ENCODE measurements at regions not wholly inside any gene's neighbourhood (a gene's known extent, or its start where the extent isn't known, plus 50 kb on each side); places are given as distances from the start of the nearest gene placed in this dataset.

DNA sequence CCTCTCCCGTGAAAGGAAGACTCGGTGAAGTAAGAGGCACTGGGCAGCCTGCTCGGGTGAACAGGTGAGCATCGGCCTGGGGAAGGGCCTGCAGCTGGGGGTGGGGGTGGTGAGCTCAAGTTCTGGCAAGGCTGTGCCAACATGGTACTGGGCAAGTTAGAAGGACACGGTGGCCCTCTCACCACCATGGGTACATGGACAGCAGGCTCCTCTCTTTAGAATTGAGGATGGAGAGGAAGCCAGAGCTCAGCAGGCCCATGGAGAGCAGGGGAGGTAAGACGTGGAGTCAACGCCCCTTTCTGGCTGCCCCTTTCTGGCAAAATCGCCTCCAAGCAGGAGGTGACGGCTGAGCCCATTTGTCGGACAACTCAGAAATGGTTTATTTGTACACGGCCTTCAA is 135.6 kb downstream of the ANKRD60 start:
- no peak for DNase-seq (ENCODE audit: extremely low read depth, low read depth, low spot score)

DNA sequence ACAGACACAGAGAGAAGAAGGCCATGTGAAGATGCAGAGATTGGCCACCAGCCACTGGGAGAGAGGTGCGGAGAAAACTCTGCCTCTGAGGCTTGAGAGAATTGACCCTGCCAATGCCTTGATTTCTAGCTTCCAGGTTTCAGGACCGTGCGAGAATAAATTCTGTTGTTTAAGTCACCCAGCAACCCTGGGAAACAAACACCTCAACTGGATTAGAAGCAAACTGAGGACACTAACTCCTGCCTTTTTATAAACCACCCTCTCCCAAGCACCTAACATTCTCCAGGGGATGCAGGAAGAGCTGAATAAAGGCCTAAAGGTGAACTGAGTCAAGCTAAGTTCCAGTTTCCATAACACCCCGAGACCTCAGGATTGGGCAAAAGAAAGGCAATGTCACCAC is 136.1 kb downstream of the ANKRD60 start:
- no peak for DNase-seq (ENCODE audit: extremely low read depth, low read depth, low spot score)

DNA sequence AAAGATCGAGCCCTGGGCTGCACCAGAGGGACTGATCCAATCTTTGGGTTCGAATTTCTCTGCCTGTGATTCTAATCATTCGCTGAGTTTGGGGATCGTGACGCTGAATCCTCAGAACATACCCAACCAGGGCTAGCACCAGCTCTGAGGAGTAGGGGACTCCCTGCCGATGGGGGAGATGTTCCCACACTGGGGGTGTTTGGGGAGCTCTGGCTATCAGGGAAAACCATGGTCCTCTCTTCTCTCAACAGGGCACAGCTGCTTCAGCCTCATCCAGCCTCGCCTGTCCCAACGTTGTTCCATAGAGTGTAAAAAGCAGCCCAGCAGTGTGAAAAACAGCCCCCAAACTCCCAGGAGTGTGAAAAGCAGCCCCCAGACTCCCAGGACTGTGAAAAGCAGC is 136.6 kb downstream of the ANKRD60 start:
- no peak for DNase-seq (ENCODE audit: extremely low read depth, low read depth, low spot score)

DNA sequence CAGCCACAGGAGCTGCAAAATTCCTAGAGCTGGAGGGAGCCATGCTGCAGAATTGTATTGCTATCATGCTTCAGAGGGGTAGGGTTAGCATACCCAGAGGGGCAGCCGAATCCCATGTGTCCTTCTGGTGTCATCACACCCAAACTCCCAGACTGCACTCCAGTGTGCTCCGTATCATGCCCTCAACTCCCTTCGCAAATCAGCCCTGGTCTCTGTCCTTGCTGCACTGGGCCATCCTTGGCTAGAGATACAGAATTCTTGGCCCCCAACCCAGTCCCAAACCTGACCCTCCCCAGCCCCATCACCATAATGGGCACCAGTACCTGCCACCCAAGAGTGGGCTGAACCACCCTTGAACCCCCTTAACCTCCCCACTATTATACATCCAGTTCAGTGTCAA is 138.3 kb downstream of the ANKRD60 start:
- DNase-seq (ENCODE audit: extremely low read depth, low read depth, low spot score): no peak

DNA sequence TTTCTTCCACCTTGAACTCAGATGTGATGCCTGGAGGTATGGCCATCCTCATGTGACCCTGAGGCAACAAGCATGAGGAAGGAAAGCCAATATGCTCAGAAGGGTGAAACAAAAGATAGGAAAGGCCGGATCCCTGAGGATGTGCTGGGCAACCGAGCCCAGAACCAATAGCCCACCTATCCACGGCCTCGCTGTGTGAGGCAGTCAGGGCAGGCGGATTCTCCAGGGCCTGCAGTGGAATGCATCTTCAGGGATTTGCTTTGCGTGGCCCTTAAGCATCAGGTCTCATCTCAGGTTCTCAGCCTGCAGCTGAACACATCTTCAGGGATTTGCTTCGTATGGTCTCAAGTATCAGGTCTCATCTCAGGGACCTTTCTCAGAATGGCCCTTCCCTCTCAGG is 139.8 kb downstream of the ANKRD60 start:
- DNase-seq (ENCODE audit: extremely low read depth, low read depth, low spot score): no peak

DNA sequence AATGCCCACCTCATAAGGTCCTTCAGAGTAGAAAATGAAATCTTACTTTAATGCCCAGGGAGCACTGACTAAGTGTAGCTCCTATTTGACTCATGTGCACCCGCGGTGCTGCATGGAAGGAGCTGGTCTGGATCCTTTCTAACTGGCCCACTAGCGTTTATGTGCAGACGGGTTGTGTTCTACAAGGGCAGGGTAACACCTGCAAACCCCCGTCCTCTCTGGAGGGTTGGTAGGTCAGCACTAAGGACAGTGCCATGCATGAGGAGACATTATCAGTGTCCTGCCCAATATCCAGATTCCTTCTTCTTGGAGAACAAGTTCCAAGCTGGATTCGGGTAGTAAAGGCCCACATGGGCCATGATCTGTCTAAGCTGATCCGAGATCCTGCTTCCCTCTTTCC is 140.3 kb downstream of the ANKRD60 start:
- DNase-seq (ENCODE audit: extremely low read depth, low read depth, low spot score): no peak

DNA sequence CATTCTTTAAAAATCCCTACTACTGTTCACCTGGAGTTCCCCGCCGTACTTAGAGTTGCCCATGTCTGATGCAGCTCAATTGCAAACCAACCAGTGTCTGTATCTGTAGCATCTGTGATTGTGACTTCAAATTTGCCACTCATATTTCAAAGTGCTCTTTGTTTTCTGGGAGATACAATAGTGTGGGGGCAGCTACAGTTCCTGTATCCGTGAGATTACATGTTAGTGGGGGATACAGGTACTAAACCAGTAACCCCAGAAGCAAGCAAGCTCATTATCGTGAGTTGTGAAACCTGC is 140.9 kb downstream of the ANKRD60 start:
- DNase-seq (ENCODE audit: extremely low read depth, low read depth, low spot score): no peak

DNA sequence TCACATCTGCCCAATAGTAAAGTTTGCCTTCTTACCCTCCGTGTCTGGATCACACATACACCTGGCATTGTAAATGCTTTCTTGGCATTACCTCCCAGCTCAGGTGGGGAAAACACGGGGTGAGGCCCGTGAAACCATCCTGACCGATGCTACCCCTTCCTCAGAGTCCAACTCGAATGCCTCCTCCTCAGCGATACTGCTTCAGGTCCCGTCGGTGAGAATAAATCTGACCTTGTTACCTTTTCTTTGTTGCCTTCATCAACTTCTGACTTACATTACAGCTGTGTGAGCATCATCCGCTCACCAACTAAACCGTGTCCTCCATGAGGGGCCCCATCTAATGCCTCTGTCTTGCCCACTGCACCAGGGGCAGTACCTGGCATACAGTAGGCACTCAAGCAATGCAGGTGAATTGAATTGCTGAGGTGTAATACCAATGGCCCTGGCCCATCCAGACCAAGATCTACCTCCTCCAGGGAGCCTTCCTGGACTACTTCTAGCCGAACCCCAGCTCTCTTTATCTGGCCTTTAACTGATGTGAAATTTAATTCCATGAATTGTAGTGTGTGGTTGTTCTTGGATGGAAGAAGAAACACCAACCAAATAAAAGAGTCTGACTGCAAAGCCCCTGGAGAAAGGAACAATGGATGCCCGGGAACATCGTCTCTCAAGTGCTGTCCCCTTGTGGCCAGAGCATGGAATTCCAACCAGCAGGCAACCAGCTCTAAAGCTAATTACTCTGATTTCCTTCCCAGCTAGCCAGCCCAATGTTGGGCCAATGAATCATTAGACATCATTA is 141.5 kb downstream of the ANKRD60 start:
- DNase-seq (ENCODE audit: extremely low read depth, low read depth, low spot score): no peak

DNA sequence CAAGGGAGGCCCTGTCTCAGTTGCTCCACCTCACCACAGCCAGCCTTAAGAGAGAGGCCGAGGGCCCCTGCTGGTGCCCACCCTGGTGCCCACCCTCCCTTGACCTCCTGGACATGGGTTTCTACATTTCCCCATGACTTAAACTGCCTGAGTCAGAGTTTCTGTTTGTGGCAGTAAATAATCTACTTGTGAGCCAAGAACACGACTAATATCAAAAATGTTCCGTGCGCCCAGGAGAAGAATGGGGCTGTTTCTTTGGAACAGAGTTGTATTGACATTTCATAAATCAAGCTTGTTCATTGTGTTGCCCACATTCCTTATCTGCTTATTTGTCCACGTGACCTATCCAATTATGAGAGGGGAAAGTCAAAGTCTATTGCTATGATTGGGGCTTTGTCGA is 143.5 kb downstream of the ANKRD60 start:
- DNase-seq (ENCODE audit: extremely low read depth, low read depth, low spot score): no peak

DNA sequence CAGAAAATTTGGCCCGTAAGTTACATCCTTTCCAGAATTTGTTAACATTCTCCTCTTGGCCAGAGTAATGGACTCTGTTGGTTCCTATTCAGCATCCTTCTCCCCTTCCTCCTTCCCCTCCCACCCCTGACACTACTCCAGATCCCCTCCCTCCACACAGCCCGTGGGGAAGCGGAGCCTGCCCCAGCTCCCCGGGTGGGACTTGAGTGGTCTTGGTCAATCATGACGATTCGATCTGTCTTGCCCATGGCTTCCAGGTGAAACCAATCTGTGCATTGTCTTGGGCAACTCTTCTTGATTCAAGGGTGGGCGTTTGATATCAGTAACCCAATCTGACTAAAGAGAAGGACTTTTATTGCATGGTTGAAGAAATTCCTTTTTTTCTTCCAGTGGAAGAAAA is 143.9 kb downstream of the ANKRD60 start:
- no peak for DNase-seq (ENCODE audit: extremely low read depth, low read depth, low spot score)

DNA sequence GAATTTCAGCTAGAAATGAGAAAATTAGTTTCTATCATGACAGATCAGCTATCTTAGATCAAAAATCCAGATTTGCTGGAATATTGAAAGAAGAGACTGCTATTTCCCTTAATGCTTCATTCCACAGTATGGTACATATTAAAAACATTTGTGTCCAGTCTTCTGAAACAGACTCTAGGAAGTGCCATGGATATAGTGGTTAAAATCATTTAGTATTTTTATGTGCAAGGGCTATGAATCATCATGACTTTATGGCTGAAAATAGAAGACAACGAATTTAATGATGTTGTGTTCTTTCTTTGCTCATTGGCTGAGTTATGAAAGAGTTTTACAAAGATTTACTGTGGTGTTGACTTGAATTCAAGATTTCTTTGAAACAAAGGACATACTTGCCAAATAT is 146.6 kb downstream of the ANKRD60 start:
- DNase-seq (ENCODE audit: extremely low read depth, low read depth, low spot score): no peak

DNA sequence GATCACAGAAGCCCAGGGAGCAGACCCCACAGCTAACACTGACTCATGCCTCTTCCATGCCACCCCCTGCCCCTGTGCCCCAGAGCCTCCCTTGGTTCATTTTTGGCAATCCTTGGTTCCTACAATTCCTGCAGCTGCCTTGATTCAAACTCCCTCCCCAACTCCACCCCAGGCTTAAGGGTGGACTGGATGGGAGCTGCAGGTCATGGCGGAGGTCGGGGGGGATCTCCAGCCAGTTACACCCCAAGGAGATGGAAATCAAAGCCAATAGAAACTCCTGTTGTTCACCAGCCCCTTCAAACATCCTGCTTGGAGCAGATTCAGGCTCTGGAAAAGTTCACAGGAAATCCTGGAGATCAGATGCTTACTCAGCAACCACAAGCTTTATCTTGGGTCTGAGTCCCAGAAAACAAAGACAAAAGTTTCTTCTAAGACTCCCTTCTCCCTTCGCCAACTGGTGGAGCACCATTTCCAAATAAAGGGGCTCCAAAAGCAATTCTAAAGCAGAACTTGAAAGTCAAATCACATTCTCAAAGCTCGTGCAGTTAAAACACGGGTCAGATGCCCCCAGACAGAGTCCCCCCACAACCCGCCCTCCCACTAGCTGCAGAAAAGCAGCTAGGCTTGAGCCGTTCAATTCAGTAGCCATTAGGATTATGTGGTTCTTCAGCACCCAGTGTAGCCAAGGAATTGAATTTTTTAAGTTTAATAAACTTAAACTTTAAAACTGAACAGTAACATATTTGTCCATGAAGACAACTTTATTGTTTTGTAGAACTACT is 149.5 kb downstream of the ANKRD60 start:
- no peak for DNase-seq (ENCODE audit: extremely low read depth, low read depth, low spot score)

DNA sequence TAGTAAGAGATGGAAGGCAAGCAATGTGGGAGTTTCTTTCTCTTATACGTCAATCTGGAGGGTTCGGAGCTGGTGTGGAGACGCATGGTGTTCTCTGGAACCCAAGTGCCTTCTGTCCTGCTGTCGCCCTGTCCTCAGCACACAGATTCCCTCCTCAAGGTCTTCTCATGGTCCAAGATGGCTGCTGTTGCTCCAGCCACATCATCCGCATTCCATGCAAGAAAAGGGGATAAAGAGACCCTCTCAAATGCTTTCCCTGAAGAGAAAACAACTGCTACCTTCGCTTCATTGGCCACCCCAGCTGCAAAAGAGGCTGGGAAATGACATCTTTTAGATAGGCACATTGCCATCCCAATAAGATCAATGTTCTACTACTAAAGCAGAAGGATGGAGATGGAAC is 151.2 kb downstream of the ANKRD60 start:
- no peak for DNase-seq (ENCODE audit: extremely low read depth, low read depth, low spot score)

DNA sequence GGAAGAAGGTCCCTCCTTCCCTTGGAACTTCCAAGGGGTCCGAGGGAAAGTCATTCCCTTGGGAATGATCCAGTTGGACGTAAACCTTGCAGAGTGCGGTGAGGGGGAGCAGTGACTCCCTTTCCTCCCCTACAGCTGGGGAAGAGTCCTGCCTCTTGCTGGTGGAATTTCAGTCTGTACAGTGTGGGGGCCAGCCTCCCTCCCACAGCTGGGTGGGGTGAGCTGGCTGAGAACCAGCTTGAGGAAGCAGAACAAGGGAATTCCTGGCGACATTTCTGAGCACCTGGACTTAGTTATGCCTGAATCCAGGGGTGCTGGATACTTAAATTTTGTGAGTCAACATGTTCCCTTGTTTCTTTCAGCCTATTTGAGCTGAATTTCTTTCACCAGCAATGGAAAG is 152.0 kb downstream of the ANKRD60 start:
- no peak for DNase-seq (ENCODE audit: extremely low read depth, low read depth, low spot score)

DNA sequence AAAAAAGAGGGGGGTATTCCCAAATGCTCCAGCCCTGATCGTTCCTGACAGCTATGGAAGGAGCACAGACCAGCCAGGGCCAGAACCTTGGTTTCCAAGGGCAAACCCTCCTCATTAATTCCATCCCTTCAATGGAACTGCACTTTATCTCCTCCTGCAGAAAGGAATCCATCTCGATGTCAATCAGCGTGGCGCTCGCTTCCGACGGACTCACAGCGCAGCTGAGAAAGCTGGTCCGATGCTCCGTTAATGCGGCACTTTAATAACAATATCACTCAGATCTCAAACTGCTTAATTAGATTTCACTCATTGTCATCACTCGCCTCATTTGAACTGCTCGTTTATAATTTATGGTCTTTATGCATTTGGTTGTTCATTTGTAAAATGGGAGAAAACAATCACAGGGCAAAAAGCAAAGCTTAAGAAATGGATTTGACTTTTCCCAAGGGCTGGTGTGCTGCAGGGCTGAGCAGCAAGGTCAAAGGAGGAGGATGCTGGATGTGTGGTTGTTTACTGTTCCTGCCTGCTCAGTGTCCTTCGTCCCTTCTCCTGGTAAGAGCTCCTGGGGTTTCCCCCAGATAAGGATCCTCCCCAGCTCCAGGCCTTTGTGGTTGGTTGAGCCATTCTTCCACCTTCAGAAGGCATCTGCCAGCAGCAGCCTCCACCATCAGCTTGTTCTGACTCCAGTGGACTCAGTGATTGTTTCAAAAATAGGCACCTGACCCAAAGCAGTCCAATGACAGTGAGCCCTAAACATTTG is 152.7 kb downstream of the ANKRD60 start:
- DNase-seq (ENCODE audit: extremely low read depth, low read depth, low spot score): no peak

DNA sequence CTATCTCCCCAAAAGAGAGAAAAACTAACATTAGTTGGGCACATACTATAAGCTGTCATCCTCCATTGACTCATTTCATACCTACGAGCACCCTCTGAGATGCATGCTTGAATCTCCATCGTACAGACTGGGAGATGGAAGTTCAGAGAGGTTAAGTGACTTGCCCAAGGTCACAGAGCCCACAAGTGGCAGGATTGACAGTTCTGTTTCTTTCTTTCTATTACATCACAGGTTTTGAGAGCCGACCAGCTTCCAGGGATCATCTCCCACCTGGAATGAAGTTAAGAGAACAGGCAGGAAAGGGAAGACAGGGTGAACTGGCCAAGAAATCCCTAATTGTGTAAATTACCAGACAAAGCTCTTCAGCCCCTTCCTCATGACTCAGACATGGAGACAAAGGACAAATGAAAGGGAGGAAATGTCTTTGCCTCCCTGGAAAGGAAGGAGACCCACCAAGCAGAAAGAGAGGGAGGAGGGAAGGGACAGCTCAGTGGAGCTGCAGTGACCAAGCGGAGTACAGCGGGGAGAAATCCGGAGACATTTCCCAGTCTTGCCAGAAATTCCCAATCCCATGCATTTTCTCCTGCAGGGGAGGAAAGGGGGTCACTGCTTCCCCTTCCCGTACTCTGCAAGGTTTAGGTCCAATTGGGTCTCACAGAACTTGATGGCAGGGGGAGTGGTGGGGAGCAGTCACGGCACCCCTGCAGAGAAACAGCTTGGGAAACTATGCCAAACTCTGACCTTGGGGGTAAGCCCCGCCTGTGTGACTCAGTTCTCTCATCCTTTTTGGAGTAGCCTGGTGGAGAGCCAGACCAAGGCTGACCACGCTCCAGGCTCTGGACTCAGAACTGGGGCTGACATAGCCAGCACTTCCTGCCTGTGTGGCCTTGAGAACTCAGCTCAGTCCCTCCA is 154.3 kb downstream of the ANKRD60 start:
- DNase-seq (ENCODE audit: extremely low read depth, low read depth, low spot score): no peak

DNA sequence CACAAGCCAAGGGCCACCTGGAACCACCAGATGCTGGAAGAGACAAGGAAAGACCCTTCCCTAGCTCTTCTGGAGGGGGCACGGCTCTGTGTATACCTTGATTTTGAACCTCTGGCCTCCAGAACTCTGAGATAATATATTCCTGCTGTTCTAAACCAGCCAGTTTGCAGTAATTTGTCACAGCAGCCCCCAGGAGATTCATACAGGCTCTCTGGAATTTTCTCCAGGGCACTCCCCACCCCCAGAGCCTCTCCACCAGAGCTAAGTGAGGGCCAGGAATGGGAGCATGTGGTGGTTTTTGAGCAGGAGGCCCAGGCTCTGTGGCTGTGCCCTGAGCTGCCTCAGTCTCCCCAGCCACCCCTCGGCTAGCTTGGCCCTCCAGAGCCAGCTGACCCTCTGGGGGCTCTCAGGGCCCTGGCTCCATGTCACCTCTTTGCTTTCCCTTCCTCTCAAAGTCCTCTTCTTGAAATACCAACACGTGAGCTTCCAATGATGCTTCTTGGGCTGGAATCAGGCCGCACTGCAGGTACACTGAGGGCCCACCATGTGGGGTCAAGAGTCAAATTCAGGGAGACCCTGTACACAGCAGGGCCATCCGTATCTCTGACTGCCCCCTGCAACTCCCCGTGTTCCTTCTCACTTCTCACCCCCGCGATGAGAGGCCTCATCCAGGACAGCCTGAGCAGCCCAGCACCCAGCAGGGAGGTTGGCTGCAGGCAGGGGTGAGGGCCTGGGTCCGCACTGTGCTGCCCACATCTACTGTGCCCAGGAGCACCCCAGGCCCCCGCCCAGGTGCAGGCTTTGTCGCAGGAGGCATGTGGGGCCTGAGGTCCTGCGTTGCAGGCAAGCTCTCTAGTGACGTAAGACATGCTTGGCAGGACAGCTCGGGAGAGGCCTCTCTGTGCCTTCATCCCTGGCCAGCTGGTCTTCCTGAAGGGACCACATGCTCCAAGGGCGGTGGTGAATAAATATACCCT is 155.5 kb downstream of the ANKRD60 start:
- no peak for DNase-seq (ENCODE audit: extremely low read depth, low read depth, low spot score)

DNA sequence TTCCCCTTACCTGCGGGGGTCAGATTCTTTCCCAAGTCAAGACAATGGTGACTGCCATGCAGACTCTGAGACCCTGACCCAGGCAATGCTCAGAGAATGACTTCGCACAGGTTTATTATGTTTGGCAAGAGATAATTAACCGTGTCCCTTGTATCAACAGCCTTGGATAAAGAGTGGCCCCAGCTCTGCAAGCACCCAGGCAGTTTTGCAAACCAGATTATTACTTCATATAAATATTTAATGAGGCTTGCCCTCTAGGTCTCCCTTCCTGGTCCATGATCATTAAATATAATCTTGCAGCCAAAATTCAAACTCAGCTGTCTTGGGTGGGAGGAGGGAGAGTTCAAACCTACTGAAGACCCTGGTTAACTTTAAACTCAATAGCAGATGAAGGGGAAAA is 156.5 kb downstream of the ANKRD60 start:
- no peak for DNase-seq (ENCODE audit: extremely low read depth, low read depth, low spot score)

DNA sequence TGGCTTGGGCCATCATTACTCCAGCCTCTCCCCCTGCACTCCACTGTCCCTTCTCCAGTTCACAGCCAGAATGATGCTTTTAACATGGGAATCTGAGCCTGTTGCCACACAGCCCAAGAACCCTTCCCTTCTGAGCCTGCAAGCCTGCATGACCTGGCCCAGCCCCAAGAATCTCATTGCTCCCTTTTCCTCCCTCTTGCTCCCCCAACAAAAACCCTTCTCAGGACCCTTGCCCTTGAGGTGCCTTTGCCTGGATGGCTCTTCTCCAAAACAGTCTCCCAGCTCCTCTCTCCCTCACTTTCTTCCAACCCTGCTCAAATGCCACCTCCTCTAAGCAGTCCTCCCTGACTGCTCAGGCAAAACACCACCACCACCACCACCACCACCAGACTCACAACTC is 157.2 kb downstream of the ANKRD60 start:
- DNase-seq (ENCODE audit: extremely low read depth, low read depth, low spot score): no peak

Measured in glomerular endothelial cell (primary cell).